Transverse colon (tissue), 4 donors: ENCODE measurements at regions not wholly inside any gene's neighbourhood (a gene's known extent, or its start where the extent isn't known, plus 50 kb on each side); places are given as distances from the start of the nearest gene placed in this dataset.
"Not testable (repeated sequence)": the region's sequence is repeated elsewhere in the genome, so short reads cannot be mapped to it uniquely, and the experiment has no call there.

Experiments used
- CTCF ChIP-seq, 5 experiments: fragments of 200-600 bp in 3 of 5; fragments of 450-650 bp in 2 of 5; sonication (generic) in 3 of 5; IDR thresholded peaks; 1 replicate in 2 of 5; 2 replicates in 3 of 5; pipeline ENCODE4 v1.5.1; 2016 to 2017; ENCODE audit warnings: antibody characterized with exemption in 5 of 5, inconsistent platforms in 3 of 5, mild to moderate bottlenecking in 2 of 5, moderate library complexity in 1 of 5
- EP300 ChIP-seq: sonication (generic); formaldehyde crosslinking; IDR thresholded peaks from one replicate; pipeline ENCODE4 v1.6.1; 2017; ENCODE audit warnings: antibody characterized with exemption, low read depth
- POLR2A ChIP-seq: fragments of 450-650 bp; IDR thresholded peaks from one replicate; pipeline ENCODE4 v1.6.1; 2016; ENCODE audit warnings: antibody characterized with exemption, mild to moderate bottlenecking, moderate library complexity
- POLR2AphosphoS5 ChIP-seq, 3 donors: sonication (generic); formaldehyde crosslinking; IDR thresholded peaks; one replicate each; pipeline ENCODE4 v1.6.1; 2016; ENCODE audit warnings: antibody characterized with exemption in 3 of 3

GRCh38 chr1:164166454-164166853 is 392.5 kb upstream of the PBX1 start:
- TF ChIP-seq CTCF (IDR thresholded peaks at IDR 0.05): peak; percentile 45 to 66 (median 60)
- not testable (repeated sequence) for TF ChIP-seq POLR2AphosphoS5 (IDR thresholded peaks at IDR 0.05); POLR2A; EP300
